DND-41 (cell line): ENCODE measurements at regions not wholly inside any gene's neighbourhood (a gene's known extent, or its start where the extent isn't known, plus 50 kb on each side); places are given as distances from the start of the nearest gene placed in this dataset.
"Not testable (repeated sequence)": the region's sequence is repeated elsewhere in the genome, so short reads cannot be mapped to it uniquely, and the experiment has no call there.

ENCODE experiments used
- CTCF ChIP-seq: IDR thresholded peaks from 2 replicates; pipeline ENCODE4 v1.5.1; 2012; ENCODE audit warnings: borderline replicate concordance, low read length, moderate library complexity, mild to moderate bottlenecking; ENCODE audit not compliant: poor library complexity, severe bottlenecking; ENCODE audit errors: extremely low read depth
- EZH2 ChIP-seq: IDR thresholded peaks from 3 replicates; pipeline ENCODE4 v1.6.1; 2012; ENCODE audit warnings: borderline replicate concordance, low read depth, mild to moderate bottlenecking, moderate library complexity, low read length, inconsistent platforms; ENCODE audit not compliant: severe bottlenecking

GRCh38 chr6:8832695-8833094 lies 397.4 kb upstream of the SLC35B3 start:
- TF ChIP-seq CTCF, EZH2: not testable (repeated sequence)
